PC-9 (cell line): ENCODE measurements at regions not wholly inside any gene's neighbourhood (a gene's known extent, or its start where the extent isn't known, plus 50 kb on each side); places are given as distances from the start of the nearest gene placed in this dataset.

Experiments
- BruUV-seq: library from RNA; stranded (reverse); fragments of 400-500 nt; replicated peaks from 2 replicates; lab custom pipeline; 2021; lab: Mats Ljungman, UMichigan
- CTCF ChIA-PET: fragments of 300-600 bp; sonication (Branson Sonifier 250); formaldehyde crosslinking; loops from one replicate; lab custom pipeline; 2022; ENCODE audit warnings: antibody characterized with exemption; lab: Charles Lee
- POLR2A ChIA-PET: fragments of 300-600 bp; sonication (Branson Sonifier 250); formaldehyde crosslinking; loops from one replicate; lab custom pipeline; 2022; ENCODE audit warnings: antibody characterized with exemption; ENCODE audit not compliant: unreplicated experiment; lab: Charles Lee
- DNase-seq, 2 experiments: peaks; one replicate each; pipeline versions ENCODE4 v3.0.0 to v3.0.0-alpha.2; 2015 to 2022; ENCODE audit warnings: mixed read lengths in 1 of 2
- H2AFZ ChIP-seq: fragments of 200-600 bp; sonication (generic); 2 replicates; pipeline ENCODE4 v1.8.1; 2017; ENCODE audit warnings: antibody characterized with exemption
- H3F3A ChIP-seq: fragments of 200-600 bp; sonication (generic); 2 replicates; pipeline ENCODE4 v1.8.1; 2017; ENCODE audit warnings: antibody characterized with exemption, mild to moderate bottlenecking, low read depth; ENCODE audit not compliant: insufficient read depth
- H3K27ac ChIP-seq: fragments of 200-600 bp; sonication (generic); 2 replicates; pipeline ENCODE4 v1.6.1; 2016; ENCODE audit warnings: mixed run types
- H3K27me3 ChIP-seq: fragments of 200-600 bp; sonication (generic); 2 replicates; pipeline ENCODE4 v1.6.1; 2016; ENCODE audit warnings: low read depth, mixed run types; ENCODE audit not compliant: insufficient read depth
- H3K36me3 ChIP-seq: fragments of 200-600 bp; sonication (generic); 2 replicates; pipeline ENCODE4 v1.6.1; 2016; ENCODE audit warnings: low read depth, mixed run types
- H3K4me1 ChIP-seq: fragments of 200-600 bp; sonication (generic); replicated peaks from 2 replicates; pipeline ENCODE4 v1.6.1; 2016; ENCODE audit warnings: mixed run types; ENCODE audit not compliant: insufficient read depth
- H3K4me2 ChIP-seq: fragments of 200-600 bp; sonication (generic); 2 replicates; pipeline ENCODE4 v1.6.1; 2017; ENCODE audit warnings: mixed run types
- H3K4me3 ChIP-seq: fragments of 200-600 bp; sonication (generic); 2 replicates; pipeline ENCODE4 v1.6.1; 2016; ENCODE audit warnings: mixed run types
- H3K79me2 ChIP-seq: fragments of 200-600 bp; sonication (generic); 2 replicates; pipeline ENCODE4 v1.6.1; 2017; ENCODE audit warnings: low read depth, mixed run types
- H3K9me2 ChIP-seq: fragments of 200-600 bp; sonication (generic); 2 replicates; pipeline ENCODE4 v1.8.1; 2017; ENCODE audit warnings: mild to moderate bottlenecking; ENCODE audit not compliant: insufficient read depth
- H3K9me3 ChIP-seq: fragments of 200-600 bp; sonication (generic); 2 replicates; pipeline ENCODE4 v1.8.1; 2016; ENCODE audit warnings: low read depth; ENCODE audit not compliant: insufficient read depth
- H4K20me1 ChIP-seq: fragments of 200-600 bp; sonication (generic); 2 replicates; pipeline ENCODE4 v1.8.1; 2017; ENCODE audit not compliant: insufficient read depth
- CTCF ChIP-seq: fragments of 200-600 bp; sonication (generic); conservative IDR thresholded peaks from 2 replicates; pipeline ENCODE4 v1.6.1; 2017; ENCODE audit warnings: mixed run types, antibody characterized with exemption, mild to moderate bottlenecking, moderate library complexity
- EZH2 ChIP-seq: fragments of 200-600 bp; sonication (generic); IDR thresholded peaks from 2 replicates; pipeline ENCODE4 v1.8.0; 2017; ENCODE audit warnings: antibody characterized with exemption, low read depth
- intact Hi-C: fragments of 100-400 bp; cut with micrococcal nuclease; formaldehyde crosslinking; loops from one replicate; pipeline ENCODE4 v1.10.0; 2022; ENCODE audit not compliant: unreplicated experiment

DNA sequence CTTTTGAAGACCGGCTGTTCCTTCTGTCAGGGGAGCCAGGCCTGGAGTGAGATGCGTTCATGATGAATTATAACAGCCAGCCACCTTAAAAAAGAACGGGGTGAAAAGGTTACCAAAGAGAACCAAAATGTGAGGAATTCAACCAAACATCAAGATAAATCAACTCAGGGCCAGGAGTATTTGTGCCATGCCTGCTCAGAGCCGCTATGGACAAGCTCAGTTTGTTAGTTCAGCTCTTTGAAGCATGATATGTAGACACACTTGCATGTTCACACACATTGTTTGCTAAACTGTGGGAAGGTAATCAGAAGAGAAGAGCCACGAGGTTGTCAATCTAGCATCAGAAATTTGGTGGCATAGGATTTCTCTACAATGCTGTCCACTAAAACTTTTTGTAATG lies 367.4 kb upstream of the TBX3 start:
- Histone ChIP-seq H3K4me1 (no peaks in the 10 kb centered on the region), H3K36me3 (no peaks in the 10 kb centered on the region), H3K4me3 (no peak overlapping the region), H3K27ac (no peak overlapping the region), H3K4me2 (no peak overlapping the region), H3K9me2 (no peaks in the 10 kb centered on the region), H3K9me3 (no peaks in the 10 kb centered on the region), H3K27me3 (no peaks in the 10 kb centered on the region), H3F3A (no peaks in the 10 kb centered on the region), H2AFZ (no peak overlapping the region), H4K20me1 (no peaks in the 10 kb centered on the region; the same call in 1 of the 2 replicates), H3K79me2 (no peaks in the 10 kb centered on the region)
- BruUV-seq, result no TSS peak
- no peak for TF ChIP-seq CTCF
- TF ChIP-seq EZH2, result no peak
- no peak for DNase-seq
- CTCF ChIA-PET, result no interaction called here
- intact Hi-C loops, result no loop called here
- POLR2A ChIA-PET, result no interaction called here

DNA sequence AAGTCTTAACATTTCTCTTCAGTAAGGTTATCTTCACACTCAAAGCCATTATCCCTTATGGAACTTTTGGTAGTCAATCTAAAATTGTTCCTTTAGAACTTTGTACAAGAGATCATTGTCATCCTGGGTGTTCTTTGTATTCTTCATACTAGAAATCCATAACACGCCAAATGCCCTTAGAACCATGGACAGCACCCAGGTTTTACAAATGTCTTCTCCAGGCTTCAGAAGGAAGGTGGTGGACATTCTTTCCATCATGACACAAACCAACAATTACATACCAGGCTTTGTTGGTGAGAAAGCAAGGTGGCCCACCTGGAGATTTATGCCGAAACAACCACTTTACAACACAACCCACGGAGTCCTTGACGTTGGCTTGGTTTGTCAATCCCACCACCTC lies 365.6 kb upstream of the TBX3 start:
- Histone ChIP-seq H3F3A (no peaks in the 10 kb centered on the region), H3K36me3 (no peaks in the 10 kb centered on the region), H4K20me1 (no peaks in the 10 kb centered on the region; the same call in 1 of the 2 replicates), H3K9me3 (no peaks in the 10 kb centered on the region), H3K4me1 (no peaks in the 10 kb centered on the region), H3K9me2 (no peaks in the 10 kb centered on the region), H3K4me2 (no peak overlapping the region), H3K4me3 (no peak overlapping the region), H3K27ac (no peak overlapping the region), H2AFZ (no peak overlapping the region), H3K79me2 (no peaks in the 10 kb centered on the region), H3K27me3 (no peaks in the 10 kb centered on the region; the same call in 1 of the 2 replicates)
- no TSS peak for BruUV-seq
- CTCF ChIA-PET, result no interaction called here
- intact Hi-C loops, result no loop called here
- POLR2A ChIA-PET, result no interaction called here
- no peak for TF ChIP-seq CTCF
- TF ChIP-seq EZH2, result no peak
- DNase-seq, result no peak

DNA sequence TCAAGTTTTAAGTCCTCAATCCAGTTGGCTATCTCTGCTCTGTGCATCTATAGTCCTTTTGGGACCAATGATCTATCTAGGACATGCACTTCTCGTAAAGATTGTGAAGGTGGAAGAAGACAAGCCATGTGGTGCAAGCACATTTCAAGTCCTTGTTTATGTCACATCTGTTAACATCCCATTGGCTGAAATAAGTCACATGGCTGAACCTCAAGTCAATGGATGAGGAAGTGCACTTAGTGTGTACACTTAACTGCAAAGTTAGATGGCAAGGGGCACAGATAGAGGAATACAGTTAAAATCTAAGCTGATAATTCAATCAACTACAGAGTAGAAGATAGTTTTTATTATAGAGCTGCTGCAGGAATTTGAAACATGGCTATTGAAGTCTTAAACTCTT lies 362.8 kb upstream of the TBX3 start:
- H3K4me2 ChIP-seq, result no peak overlapping the region
- H4K20me1 ChIP-seq, result no peaks in the 10 kb centered on the region
- BruUV-seq, result no TSS peak
- no peak overlapping the region for H3K27ac ChIP-seq
- H3K9me3 ChIP-seq, result no peaks in the 10 kb centered on the region
- POLR2A ChIA-PET, result no interaction called here
- intact Hi-C loops, result no loop called here
- CTCF ChIA-PET, result no interaction called here
- no peaks in the 10 kb centered on the region for H3K36me3 ChIP-seq
- H3K9me2 ChIP-seq, result no peaks in the 10 kb centered on the region
- H3F3A ChIP-seq, result no peaks in the 10 kb centered on the region
- peaks cover 5% of the 10 kb centered on the region for H3K27me3 ChIP-seq
- H3K4me3 ChIP-seq, result no peak overlapping the region
- H3K79me2 ChIP-seq, result no peaks in the 10 kb centered on the region
- H2AFZ ChIP-seq, result no peak overlapping the region
- no peaks in the 10 kb centered on the region for H3K4me1 ChIP-seq
- TF ChIP-seq CTCF (no peak), EZH2 (no peak)
- DNase-seq, result no peak
